ENCODE measurements at regions not wholly inside any gene's neighbourhood (a gene's known extent, or its start where the extent isn't known, plus 50 kb on each side); places are given as distances from the start of the nearest gene placed in this dataset.

GRCh38 chr6:11423667-11424066 is 113.9 kb upstream of the TMEM170B start:
- ChIA-PET POLR2A (no interaction called here), CTCF (interaction anchor here (1.2 to 2.0 kb wide), 2 partner anchors 9 to 22 kb away, joined by 3 to 6 read pairs; no protein-coding TSS in a partner anchor)
- no peaks in the 10 kb centered on the region for H3K36me3 ChIP-seq (replicated peaks in 1 of 2; ENCODE audit: control insufficient read depth in 1 of 2, insufficient read depth in 2 of 2, low read length in 1 of 2)
- no peak overlapping the region for H2AFZ ChIP-seq (ENCODE audit: low read depth)
- peaks cover 9% of the 10 kb centered on the region for H3K9me3 ChIP-seq
- H3K27me3 ChIP-seq (ENCODE audit: insufficient read depth) = no peaks in the 10 kb centered on the region
- H3K4me3 ChIP-seq (ENCODE audit: low read depth in 2 of 2, low read length in 1 of 2) = no peak overlapping the region
- 91% methylated on average over 1 of the region's 1 CpG for WGBS (ENCODE audit: low lambda C conversion rate)
- peak overlapping the region in 1 of 2 experiments; percentile 74; a peak in 3 of 4 replicates for H3K27ac ChIP-seq (ENCODE audit: low read depth in 2 of 2, low read length in 1 of 2)
- H3K9me2 ChIP-seq = no peaks in the 10 kb centered on the region
- TF ChIP-seq FOXM1 (IDR thresholded peaks at IDR 0.05; ENCODE audit: low read depth) = no peak
- TF ChIP-seq PBX3 (IDR thresholded peaks at IDR 0.05) = peak; percentile 40; the same call in 1 of the 2 replicates
- peaks cover 15 to 31% of the 10 kb centered on the region in 2 experiments for H3K4me1 ChIP-seq (ENCODE audit: control insufficient read depth in 1 of 2, insufficient read depth in 2 of 2, low read depth in 1 of 2, low read length in 1 of 2)
- no peaks in the 10 kb centered on the region for H3F3A ChIP-seq (replicated peaks; ENCODE audit: insufficient read depth)
- H4K20me1 ChIP-seq (ENCODE audit: insufficient read depth) = no peaks in the 10 kb centered on the region
- no peak for DNase-seq
- H3K4me2 ChIP-seq = 0 out of 2 replicates have a peak overlapping the region, but pooled peaks have one; percentile 9
- H3K9ac ChIP-seq = no peak overlapping the region
- H3K79me2 ChIP-seq (ENCODE audit: insufficient read depth) = no peaks in the 10 kb centered on the region

DNA sequence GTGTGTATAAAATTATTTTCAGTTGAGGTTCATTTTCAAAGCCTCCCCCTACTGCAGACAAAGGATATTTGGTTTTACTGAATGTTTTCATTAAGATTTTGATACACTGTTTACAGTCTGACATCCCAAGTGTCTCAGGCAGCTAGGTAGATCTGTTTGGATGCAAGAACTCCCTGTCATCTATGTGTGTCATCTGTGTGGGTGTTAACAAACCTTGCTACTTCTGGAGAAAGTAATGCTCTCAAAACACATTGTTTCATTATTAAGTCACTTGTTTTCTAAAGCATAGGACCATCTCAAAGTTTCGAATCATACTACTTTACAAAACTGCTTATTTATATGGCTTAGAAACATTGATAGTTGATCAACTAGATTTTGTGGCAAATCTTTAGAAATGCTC is 114.5 kb upstream of the TMEM170B start:
- CTCF ChIA-PET = no interaction called here
- no peak overlapping the region for H3K4me3 ChIP-seq (ENCODE audit: low read depth in 2 of 2, low read length in 1 of 2)
- no peak overlapping the region for H3K4me2 ChIP-seq
- no peaks in the 10 kb centered on the region for H3F3A ChIP-seq (replicated peaks; ENCODE audit: insufficient read depth)
- peaks cover 14 to 26% of the 10 kb centered on the region in 2 experiments for H3K4me1 ChIP-seq (ENCODE audit: control insufficient read depth in 1 of 2, insufficient read depth in 2 of 2, low read depth in 1 of 2, low read length in 1 of 2)
- no peak overlapping the region for H2AFZ ChIP-seq (ENCODE audit: low read depth)
- H3K79me2 ChIP-seq (ENCODE audit: insufficient read depth) = no peaks in the 10 kb centered on the region
- no peak for DNase-seq
- peak overlapping the region in 1 of 2 experiments; percentile 74; a peak in 2 of 4 replicates for H3K27ac ChIP-seq (ENCODE audit: low read depth in 2 of 2, low read length in 1 of 2)
- H4K20me1 ChIP-seq (ENCODE audit: insufficient read depth) = no peaks in the 10 kb centered on the region
- 88% methylated on average over 1 of the region's 1 CpG for WGBS (ENCODE audit: low lambda C conversion rate)
- no peaks in the 10 kb centered on the region for H3K27me3 ChIP-seq (ENCODE audit: insufficient read depth)
- TF ChIP-seq TEAD4 (IDR thresholded peaks at IDR 0.05; ENCODE audit: borderline replicate concordance, insufficient read depth) = no peak
- no peak for TF ChIP-seq EZH2phosphoT487 (IDR thresholded peaks at IDR 0.05; ENCODE audit: borderline replicate concordance, low read depth)
- TF ChIP-seq IRF3 (IDR thresholded peaks at IDR 0.05; ENCODE audit: low read depth, low read length) = no peak
- no peak for TF ChIP-seq EP300 (IDR thresholded peaks at IDR 0.05; ENCODE audit: borderline replicate concordance in 1 of 2, low read depth in 1 of 2, low read length in 1 of 2)
- TF ChIP-seq, protein P1, sequence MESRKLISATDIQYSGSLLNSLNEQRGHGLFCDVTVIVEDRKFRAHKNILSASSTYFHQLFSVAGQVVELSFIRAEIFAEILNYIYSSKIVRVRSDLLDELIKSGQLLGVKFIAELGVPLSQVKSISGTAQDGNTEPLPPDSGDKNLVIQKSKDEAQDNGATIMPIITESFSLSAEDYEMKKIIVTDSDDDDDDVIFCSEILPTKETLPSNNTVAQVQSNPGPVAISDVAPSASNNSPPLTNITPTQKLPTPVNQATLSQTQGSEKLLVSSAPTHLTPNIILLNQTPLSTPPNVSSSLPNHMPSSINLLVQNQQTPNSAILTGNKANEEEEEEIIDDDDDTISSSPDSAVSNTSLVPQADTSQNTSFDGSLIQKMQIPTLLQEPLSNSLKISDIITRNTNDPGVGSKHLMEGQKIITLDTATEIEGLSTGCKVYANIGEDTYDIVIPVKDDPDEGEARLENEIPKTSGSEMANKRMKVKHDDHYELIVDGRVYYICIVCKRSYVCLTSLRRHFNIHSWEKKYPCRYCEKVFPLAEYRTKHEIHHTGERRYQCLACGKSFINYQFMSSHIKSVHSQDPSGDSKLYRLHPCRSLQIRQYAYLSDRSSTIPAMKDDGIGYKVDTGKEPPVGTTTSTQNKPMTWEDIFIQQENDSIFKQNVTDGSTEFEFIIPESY (IDR thresholded peaks at IDR 0.05; ENCODE audit: borderline replicate concordance, low read depth) = no peak
- no peak for TF ChIP-seq TAF1 (IDR thresholded peaks at IDR 0.05; ENCODE audit: borderline replicate concordance, low read depth, low read length)
- no peak for TF ChIP-seq MEF2A (IDR thresholded peaks at IDR 0.05; ENCODE audit: borderline replicate concordance, low read depth)
- TF ChIP-seq, protein P2, sequence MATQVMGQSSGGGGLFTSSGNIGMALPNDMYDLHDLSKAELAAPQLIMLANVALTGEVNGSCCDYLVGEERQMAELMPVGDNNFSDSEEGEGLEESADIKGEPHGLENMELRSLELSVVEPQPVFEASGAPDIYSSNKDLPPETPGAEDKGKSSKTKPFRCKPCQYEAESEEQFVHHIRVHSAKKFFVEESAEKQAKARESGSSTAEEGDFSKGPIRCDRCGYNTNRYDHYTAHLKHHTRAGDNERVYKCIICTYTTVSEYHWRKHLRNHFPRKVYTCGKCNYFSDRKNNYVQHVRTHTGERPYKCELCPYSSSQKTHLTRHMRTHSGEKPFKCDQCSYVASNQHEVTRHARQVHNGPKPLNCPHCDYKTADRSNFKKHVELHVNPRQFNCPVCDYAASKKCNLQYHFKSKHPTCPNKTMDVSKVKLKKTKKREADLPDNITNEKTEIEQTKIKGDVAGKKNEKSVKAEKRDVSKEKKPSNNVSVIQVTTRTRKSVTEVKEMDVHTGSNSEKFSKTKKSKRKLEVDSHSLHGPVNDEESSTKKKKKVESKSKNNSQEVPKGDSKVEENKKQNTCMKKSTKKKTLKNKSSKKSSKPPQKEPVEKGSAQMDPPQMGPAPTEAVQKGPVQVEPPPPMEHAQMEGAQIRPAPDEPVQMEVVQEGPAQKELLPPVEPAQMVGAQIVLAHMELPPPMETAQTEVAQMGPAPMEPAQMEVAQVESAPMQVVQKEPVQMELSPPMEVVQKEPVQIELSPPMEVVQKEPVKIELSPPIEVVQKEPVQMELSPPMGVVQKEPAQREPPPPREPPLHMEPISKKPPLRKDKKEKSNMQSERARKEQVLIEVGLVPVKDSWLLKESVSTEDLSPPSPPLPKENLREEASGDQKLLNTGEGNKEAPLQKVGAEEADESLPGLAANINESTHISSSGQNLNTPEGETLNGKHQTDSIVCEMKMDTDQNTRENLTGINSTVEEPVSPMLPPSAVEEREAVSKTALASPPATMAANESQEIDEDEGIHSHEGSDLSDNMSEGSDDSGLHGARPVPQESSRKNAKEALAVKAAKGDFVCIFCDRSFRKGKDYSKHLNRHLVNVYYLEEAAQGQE (IDR thresholded peaks at IDR 0.05; ENCODE audit: low read depth, low read length) = no peak
- TF ChIP-seq, protein P3, sequence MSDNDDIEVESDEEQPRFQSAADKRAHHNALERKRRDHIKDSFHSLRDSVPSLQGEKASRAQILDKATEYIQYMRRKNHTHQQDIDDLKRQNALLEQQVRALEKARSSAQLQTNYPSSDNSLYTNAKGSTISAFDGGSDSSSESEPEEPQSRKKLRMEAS (IDR thresholded peaks at IDR 0.05; ENCODE audit: low read depth) = no peak
- no peak for TF ChIP-seq GABPA (IDR thresholded peaks at IDR 0.05; ENCODE audit: low read depth)
- TF ChIP-seq SMC3 (IDR thresholded peaks at IDR 0.05; ENCODE audit: low read depth, low read length) = no peak
- TF ChIP-seq CHD2 (IDR thresholded peaks at IDR 0.05; ENCODE audit: low read length, partially characterized antibody) = no peak
- TF ChIP-seq TCF12 (IDR thresholded peaks at IDR 0.05) = no peak
- TF ChIP-seq, protein P4, sequence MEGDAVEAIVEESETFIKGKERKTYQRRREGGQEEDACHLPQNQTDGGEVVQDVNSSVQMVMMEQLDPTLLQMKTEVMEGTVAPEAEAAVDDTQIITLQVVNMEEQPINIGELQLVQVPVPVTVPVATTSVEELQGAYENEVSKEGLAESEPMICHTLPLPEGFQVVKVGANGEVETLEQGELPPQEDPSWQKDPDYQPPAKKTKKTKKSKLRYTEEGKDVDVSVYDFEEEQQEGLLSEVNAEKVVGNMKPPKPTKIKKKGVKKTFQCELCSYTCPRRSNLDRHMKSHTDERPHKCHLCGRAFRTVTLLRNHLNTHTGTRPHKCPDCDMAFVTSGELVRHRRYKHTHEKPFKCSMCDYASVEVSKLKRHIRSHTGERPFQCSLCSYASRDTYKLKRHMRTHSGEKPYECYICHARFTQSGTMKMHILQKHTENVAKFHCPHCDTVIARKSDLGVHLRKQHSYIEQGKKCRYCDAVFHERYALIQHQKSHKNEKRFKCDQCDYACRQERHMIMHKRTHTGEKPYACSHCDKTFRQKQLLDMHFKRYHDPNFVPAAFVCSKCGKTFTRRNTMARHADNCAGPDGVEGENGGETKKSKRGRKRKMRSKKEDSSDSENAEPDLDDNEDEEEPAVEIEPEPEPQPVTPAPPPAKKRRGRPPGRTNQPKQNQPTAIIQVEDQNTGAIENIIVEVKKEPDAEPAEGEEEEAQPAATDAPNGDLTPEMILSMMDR (IDR thresholded peaks at IDR 0.05) = no peak
- TF ChIP-seq RFX5 (IDR thresholded peaks at IDR 0.05; ENCODE audit: low read length) = no peak
- POLR2A ChIA-PET = no interaction called here
- no peaks in the 10 kb centered on the region for H3K36me3 ChIP-seq (replicated peaks in 1 of 2; ENCODE audit: control insufficient read depth in 1 of 2, insufficient read depth in 2 of 2, low read length in 1 of 2)
- no peaks in the 10 kb centered on the region for H3K9me2 ChIP-seq
- no peak overlapping the region for H3K9ac ChIP-seq
- H3K9me3 ChIP-seq = peaks cover 9% of the 10 kb centered on the region
